Stimulated activated CD4-positive, alpha-beta T cell treated with anti-CD3 and anti-CD28 coated beads, Interleukin-12 subunit alpha, Interleukin-12 subunit beta, amount 100 ng/mL, for 24 hours (primary cell): ENCODE measurements at regions not wholly inside any gene's neighbourhood (a gene's known extent, or its start where the extent isn't known, plus 50 kb on each side); places are given as distances from the start of the nearest gene placed in this dataset.
"Not testable (repeated sequence)": the region's sequence is repeated elsewhere in the genome, so short reads cannot be mapped to it uniquely, and the experiment has no call there.

Source experiments
- DNase-seq, 2 experiments: peaks; one replicate each; pipeline ENCODE4 v3.0.0-alpha.2; 2020; ENCODE audit warnings: low read depth in 2 of 2

DNA sequence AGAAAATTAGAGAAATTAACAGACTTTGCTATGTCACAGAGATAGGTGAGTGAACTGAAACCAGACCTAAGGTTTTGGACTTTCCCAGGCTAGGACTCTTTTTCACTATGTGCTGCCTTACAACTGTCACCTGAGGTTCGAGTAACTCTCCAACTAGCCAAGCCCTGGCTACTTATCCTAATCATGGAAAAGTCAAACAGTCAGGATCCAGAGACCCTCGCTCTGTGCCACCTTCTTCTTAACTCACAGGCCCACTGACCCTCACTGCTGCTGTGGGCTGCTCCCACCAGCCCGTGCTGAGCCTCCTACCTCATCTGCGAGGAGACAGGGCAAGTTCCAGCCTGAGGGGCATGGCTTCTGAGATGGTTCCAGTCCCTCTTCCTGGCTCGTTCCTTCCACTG, 211.4 kb upstream of the KLF14 start:
- no peak for DNase-seq

DNA sequence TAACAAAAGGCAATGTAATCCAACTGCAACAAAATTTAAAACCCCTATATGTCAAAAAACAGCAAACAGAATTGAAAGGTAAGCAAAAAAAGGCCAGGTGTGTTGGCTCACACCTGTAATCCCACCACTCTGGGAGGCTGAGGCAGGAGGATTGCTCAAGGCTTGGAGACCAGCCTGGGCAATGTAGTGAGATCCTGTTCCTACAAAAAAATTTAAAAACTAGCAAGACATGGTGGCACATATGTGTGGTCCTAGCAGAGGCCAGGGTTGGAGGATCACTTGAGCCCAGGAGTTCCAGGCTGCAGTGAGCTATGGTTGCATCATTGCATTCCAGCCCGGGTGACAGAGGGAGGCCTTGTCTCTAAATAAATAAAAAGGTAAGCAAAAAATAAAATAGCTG, 212.1 kb upstream of the KLF14 start:
- no peak for DNase-seq

- no peak for DNase-seq
Measured at GRCh38 chr7:130947792-130948580, 214.0 kb upstream of the KLF14 start.

GRCh38 chr7:130948822-130949221, 214.8 kb upstream of the KLF14 start:
- DNase-seq: no peak

- no peak for DNase-seq
Measured at GRCh38 chr7:130949550-130949949, 215.5 kb upstream of the KLF14 start.

GRCh38 chr7:130950054-130950453, 216.0 kb upstream of the KLF14 start:
- no peak for DNase-seq

- DNase-seq: no peak
Measured at GRCh38 chr7:130950741-130951140, 216.7 kb upstream of the KLF14 start.

DNA sequence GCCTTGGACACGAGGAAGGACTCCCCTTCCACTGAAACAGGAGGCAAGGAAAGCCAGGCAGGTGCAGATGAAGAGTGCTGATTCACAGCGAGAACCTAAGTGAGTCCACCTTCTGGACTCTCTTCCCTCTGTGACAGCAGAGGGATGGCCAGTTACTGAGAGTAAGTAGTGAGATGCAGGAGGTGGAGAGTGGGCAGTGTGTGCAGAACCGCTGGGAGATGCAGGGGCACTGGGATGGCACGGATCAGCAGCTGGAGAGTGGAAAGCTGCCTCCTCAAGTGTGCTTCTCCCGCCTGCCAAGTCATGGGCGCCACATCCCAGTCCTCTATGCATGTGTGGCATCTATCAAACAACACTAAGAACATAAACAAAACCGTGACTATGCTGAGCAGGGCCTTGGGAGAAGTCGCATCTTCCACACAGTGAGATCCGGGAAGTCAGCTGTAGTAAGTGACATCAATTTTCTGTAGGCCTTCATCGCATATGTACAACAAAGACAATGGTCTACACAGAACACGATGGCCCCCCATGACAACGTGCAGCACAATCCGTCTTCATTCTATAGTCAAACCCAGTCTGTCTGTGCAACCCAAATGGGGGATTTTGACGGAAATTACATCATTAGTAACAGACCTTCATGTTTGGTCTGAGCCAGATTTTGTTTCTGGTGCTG, 217.4 kb upstream of the KLF14 start:
- no peak for DNase-seq

- no peak for DNase-seq
Measured at GRCh38 chr7:130951976-130952876, 218.2 kb upstream of the KLF14 start.

DNA sequence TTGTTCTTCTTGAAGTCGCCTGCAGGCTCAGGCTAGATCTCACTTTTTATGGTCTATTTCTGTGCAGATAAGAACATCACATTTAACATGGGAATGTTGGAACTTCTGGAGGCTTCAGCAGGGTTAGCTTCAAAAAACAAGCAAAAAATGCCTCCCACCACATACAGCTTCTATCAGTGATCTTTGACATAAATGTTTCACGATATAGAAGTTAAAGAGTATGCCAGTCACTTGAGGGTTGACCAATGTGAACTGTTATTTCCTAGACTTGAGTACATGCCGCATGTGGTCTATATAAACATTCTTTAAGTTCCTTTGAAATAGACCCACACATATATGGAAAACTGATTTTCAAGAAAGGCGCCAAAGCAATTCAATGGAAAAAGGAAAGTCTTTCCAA, 219.2 kb upstream of the KLF14 start:
- no peak for DNase-seq

GRCh38 chr7:130954918-130955564, 221.0 kb upstream of the KLF14 start:
- no peak for DNase-seq

GRCh38 chr7:130955565-130955919, 221.5 kb upstream of the KLF14 start:
- no peak for DNase-seq

DNA sequence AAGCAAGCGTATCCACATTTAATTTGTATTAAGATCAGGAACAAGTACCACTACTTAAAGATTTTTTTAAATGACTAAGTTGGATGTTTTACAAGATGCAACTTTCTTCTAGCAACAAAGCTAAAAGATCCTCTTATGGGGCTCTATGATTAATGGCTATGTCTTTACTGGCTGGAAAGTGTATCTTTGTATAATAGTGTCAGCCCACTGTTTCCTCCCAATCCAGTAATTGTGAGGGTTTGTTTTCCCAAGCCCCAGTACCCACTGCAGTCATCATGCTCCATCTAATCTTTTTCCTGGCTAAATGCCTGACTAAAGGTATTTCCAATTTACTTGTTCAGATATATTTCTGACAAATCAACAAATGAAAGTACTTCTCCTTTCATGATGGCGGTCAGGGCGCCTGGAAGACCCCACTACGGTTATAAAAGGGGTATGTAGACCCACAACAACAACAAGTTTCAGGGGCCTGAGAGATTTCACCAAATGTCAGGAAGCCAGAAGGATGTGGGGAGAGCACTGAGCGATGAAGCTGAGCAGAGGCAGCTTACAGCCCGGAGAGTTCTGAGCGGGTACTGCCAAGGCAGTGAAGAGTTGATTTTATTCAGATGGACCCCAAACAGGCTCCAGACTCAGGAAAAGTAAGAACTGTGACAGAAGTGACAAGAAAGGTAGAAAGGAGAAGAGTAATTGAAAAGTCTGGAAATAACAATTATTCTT, 222.6 kb upstream of the KLF14 start:
- DNase-seq: no peak

DNA sequence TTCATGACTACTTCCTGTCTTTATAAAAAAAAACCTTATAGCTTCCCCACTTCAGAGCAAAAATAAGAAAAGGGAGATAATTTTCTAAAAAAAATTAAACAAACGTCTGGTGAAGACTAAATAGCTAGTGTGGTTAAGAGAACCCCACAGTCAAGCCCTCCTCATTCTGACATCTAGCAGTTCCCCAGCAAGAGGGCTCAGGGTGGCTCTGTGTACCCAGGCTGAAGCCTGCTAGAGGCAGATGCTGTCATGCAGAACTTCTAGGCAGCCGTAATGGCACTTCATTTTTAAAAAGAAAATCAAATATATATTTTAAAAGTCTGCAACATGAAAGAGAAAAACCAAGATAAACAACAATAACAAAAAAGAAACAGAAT, 223.1 kb upstream of the KLF14 start:
- no peak for DNase-seq

DNA sequence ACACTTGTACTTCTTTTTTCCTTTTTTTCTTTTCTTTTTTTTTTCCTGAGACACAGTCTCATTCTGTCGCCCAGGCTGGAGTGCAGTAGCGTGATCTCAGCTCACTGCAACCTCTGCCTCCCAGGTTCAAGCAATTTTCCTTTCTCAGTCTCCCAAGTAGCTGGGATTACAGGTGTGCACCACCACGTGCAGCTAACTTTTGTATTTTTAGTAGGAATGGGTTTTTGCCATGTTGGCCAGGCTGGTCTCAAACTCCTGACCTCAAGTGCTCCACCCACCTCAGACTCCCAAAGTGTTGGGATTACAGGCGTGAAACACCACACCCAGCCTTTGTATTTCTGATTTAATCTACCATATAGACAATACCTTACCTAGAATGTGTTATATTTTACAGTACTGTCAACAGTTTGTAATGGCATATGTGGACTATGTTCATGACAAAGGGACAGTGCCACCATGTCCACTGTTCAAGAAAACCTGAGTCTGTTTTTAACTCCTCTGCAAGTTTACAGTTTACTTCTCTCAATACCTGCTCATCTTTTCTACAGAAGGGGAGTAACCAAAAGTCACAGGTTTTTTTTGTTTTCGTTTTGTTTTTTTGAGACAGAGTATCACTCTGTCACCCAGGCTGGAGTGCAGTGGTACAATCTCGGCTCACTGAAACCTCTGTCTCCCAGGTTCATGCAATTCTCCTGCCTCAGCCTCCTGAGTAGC, 223.9 kb upstream of the KLF14 start:
- DNase-seq: not testable (repeated sequence)

- DNase-seq: no peak
Measured at GRCh38 chr7:130958846-130959245, 224.8 kb upstream of the KLF14 start.

- no peak for DNase-seq
Measured at GRCh38 chr7:130959743-130960207, 225.8 kb upstream of the KLF14 start.

DNA sequence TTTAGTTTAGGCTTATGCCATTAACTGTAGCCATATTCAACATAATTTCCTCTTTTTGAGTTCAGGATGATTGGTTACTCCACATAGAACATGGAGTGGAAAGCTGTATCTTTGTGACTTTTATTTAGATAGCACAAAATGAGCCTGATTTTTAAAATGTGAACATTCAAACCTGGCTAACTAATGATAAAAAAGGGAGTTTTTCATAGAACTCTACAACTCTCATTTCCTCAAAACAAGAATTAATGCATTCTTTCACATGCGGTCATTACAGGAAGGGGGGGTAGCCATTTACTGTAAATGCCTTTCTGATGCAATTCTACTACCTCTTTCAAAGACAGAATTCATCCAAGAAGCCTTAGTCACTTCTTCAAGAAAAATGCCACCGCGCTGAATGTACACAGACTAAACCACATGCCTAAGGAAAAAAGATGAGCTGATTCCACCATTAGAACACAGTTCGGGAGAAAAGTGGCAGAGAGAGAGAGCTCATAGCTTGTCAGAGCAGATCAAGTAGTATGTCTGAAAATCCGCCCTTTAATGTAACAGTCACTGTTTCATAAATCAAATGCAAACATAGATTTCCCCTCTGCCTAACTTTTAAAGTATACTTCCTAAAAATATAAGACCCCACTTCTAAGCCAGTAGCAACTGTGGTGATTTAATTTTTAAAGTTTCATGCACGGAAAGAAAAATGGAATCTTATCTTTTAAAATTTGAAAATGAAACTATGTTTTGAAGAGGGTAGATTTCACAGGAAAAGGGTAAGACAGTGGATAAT, 226.4 kb upstream of the KLF14 start:
- no peak for DNase-seq

DNA sequence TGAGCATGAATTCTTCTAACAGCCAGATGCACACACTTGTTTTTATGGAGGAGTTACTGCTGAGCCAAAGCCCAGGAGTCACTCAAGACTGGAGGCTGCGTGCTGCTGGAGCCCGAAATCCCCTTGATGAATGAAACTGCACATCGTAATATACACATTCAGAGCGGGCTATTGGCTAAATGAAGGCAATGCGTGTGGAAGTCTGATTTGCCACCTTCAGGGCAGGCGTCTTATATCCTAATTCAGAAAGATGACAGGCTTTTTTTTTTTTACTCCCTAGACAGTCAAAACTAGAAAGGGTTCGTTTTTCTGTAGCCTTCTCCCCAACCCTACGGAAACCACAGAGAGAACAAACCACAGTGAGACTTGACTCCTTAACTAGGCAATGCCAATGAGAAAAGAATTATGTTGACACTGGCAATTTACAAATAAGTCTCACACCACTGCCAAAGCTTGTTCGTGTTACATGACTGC, 227.2 kb upstream of the KLF14 start:
- peak; percentile 59 to 65 for DNase-seq

- no peak for DNase-seq
Measured at GRCh38 chr7:130962109-130962508, 228.1 kb upstream of the KLF14 start.
